B cell (primary cell): ENCODE measurements at regions not wholly inside any gene's neighbourhood (a gene's known extent, or its start where the extent isn't known, plus 50 kb on each side); places are given as distances from the start of the nearest gene placed in this dataset.
"Not testable (repeated sequence)": the region's sequence is repeated elsewhere in the genome, so short reads cannot be mapped to it uniquely, and the experiment has no call there.

Experiments
- EZH2 ChIP-seq: IDR thresholded peaks from 2 replicates; pipeline ENCODE4 v1.6.1; 2012; ENCODE audit warnings: borderline replicate concordance, low read depth, mild to moderate bottlenecking, moderate library complexity, low read length; ENCODE audit not compliant: insufficient read depth, poor library complexity, severe bottlenecking
- TF ChIP-seq, protein P1 (sequence below): fragments of 200-600 bp; IDR thresholded peaks from one replicate; pipeline ENCODE4 v1.8.0; 2022; ENCODE audit warnings: antibody characterized with exemption, mild to moderate bottlenecking

DNA sequence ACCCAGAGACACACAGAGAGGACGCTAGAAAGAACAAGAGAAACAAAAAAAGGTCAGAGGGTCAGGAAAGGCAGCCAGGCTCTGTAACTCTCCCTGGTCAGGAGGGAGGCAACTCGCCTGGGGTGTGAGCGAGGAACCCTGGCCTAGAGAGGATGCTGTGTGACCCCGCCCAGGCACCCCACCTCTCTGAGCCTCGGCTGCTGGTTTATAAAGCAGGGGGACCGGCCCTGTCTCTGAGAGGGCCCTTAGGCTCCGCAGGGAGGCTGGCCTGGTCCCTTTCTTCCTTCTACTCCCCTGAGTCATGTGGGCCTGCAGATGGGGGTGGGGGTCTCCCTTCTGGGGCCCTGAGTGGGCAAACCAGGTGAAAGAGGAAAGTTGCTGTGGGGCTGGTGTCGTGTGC lies 81.3 kb upstream of the GOLGA6L4 start:
- TF ChIP-seq, protein P1, sequence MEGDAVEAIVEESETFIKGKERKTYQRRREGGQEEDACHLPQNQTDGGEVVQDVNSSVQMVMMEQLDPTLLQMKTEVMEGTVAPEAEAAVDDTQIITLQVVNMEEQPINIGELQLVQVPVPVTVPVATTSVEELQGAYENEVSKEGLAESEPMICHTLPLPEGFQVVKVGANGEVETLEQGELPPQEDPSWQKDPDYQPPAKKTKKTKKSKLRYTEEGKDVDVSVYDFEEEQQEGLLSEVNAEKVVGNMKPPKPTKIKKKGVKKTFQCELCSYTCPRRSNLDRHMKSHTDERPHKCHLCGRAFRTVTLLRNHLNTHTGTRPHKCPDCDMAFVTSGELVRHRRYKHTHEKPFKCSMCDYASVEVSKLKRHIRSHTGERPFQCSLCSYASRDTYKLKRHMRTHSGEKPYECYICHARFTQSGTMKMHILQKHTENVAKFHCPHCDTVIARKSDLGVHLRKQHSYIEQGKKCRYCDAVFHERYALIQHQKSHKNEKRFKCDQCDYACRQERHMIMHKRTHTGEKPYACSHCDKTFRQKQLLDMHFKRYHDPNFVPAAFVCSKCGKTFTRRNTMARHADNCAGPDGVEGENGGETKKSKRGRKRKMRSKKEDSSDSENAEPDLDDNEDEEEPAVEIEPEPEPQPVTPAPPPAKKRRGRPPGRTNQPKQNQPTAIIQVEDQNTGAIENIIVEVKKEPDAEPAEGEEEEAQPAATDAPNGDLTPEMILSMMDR: not testable (repeated sequence)
- not testable (repeated sequence) for TF ChIP-seq EZH2
